Neural progenitor cell (in vitro differentiated cells): ENCODE measurements at regions not wholly inside any gene's neighbourhood (a gene's known extent, or its start where the extent isn't known, plus 50 kb on each side); places are given as distances from the start of the nearest gene placed in this dataset.

Source experiments
- DNase-seq: peaks from one replicate; pipeline ENCODE4 v3.0.0-alpha.2; 2016; ENCODE audit warnings: low spot score
- H2AFZ ChIP-seq: fragments of 200-600 bp; sonication (generic); replicated peaks from 2 replicates; pipeline ENCODE4 v1.6.1; 2016; ENCODE audit warnings: antibody characterized with exemption
- H3F3A ChIP-seq: fragments of 200-600 bp; sonication (generic); 2 replicates; pipeline ENCODE4 v1.6.1; 2016; ENCODE audit warnings: antibody characterized with exemption, low read depth
- H3K27ac ChIP-seq: fragments of 200-600 bp; sonication (generic); 2 replicates; pipeline ENCODE4 v1.5.1; 2016; ENCODE audit warnings: mild to moderate bottlenecking
- H3K27me3 ChIP-seq: fragments of 200-600 bp; sonication (generic); 2 replicates; pipeline ENCODE4 v1.6.1; 2016; ENCODE audit warnings: mild to moderate bottlenecking, moderate library complexity
- H3K36me3 ChIP-seq: fragments of 200-600 bp; sonication (generic); 2 replicates; pipeline ENCODE4 v1.5.1; 2016
- H3K4me1 ChIP-seq: fragments of 200-600 bp; sonication (generic); 2 replicates; pipeline ENCODE4 v1.6.1; 2016; ENCODE audit warnings: mixed run types
- H3K4me2 ChIP-seq: fragments of 200-600 bp; sonication (generic); 2 replicates; pipeline ENCODE4 v1.6.1; 2016
- H3K4me3 ChIP-seq: fragments of 200-600 bp; sonication (generic); 2 replicates; pipeline ENCODE4 v1.5.1; 2016
- H3K79me2 ChIP-seq: fragments of 200-600 bp; sonication (generic); 2 replicates; pipeline ENCODE4 v1.6.1; 2016; ENCODE audit warnings: low read depth
- H3K9ac ChIP-seq: fragments of 200-600 bp; sonication (generic); 2 replicates; pipeline ENCODE4 v1.6.1; 2016
- H3K9me3 ChIP-seq: fragments of 200-600 bp; sonication (generic); 2 replicates; pipeline ENCODE4 v1.5.1; 2016; ENCODE audit warnings: low read depth
- H4K20me1 ChIP-seq: fragments of 200-600 bp; sonication (generic); 2 replicates; pipeline ENCODE4 v1.6.1; 2016; ENCODE audit warnings: low read depth
- H3K27ac Mint-ChIP-seq: 3 replicates; pipeline ENCODE4 v1.8.0; 2021; ENCODE audit warnings: mixed read lengths
- H3K27me3 Mint-ChIP-seq: 2 replicates; pipeline ENCODE4 v1.8.0; 2022; ENCODE audit warnings: low read depth, mild to moderate bottlenecking, inconsistent platforms, moderate library complexity, mixed read lengths; ENCODE audit not compliant: insufficient read depth
- H3K36me3 Mint-ChIP-seq: 3 replicates; pipeline ENCODE4 v1.8.0; 2021; ENCODE audit warnings: mixed read lengths
- H3K4me1 Mint-ChIP-seq: 3 replicates; pipeline ENCODE4 v1.8.0; 2021; ENCODE audit warnings: mixed read lengths
- H3K4me3 Mint-ChIP-seq: 3 replicates; pipeline ENCODE4 v1.8.0; 2021; ENCODE audit warnings: mild to moderate bottlenecking, moderate library complexity, mixed read lengths
- H3K9me3 Mint-ChIP-seq: 3 replicates; pipeline ENCODE4 v1.8.0; 2020; ENCODE audit warnings: mixed read lengths
- EZH2 ChIP-seq: fragments of 200-600 bp; sonication (generic); IDR thresholded peaks from 2 replicates; pipeline ENCODE4 v1.6.1; 2017; ENCODE audit warnings: antibody characterized with exemption, mild to moderate bottlenecking, moderate library complexity
- EZH2phosphoT487 ChIP-seq: fragments of 200-600 bp; sonication (generic); IDR thresholded peaks from 2 replicates; pipeline ENCODE4 v1.6.1; 2017; ENCODE audit warnings: antibody characterized with exemption
- TF ChIP-seq, protein P1 (sequence below): fragments of 200-600 bp; sonication (generic); IDR thresholded peaks from 2 replicates; pipeline ENCODE4 v1.5.1; 2017; ENCODE audit warnings: antibody characterized with exemption, mild to moderate bottlenecking

GRCh38 chr12:116455540-116456329, 103.4 kb upstream of the MAP1LC3B2 start:
- no peaks in the 10 kb centered on the region for H3K79me2 ChIP-seq
- no peaks in the 10 kb centered on the region for H3F3A ChIP-seq
- peaks cover 16% of the 10 kb centered on the region for H3K4me1 ChIP-seq
- H3K36me3 Mint-ChIP-seq: no peaks in the 10 kb centered on the region
- peaks cover 5% of the 10 kb centered on the region for H3K27me3 Mint-ChIP-seq
- peaks cover 35% of the 10 kb centered on the region for H3K4me1 Mint-ChIP-seq
- peak overlapping the region; percentile 96 for H2AFZ ChIP-seq
- H3K9me3 Mint-ChIP-seq: no peaks in the 10 kb centered on the region
- no peak overlapping the region for H3K4me2 ChIP-seq
- peak; percentile 54 for DNase-seq
- H3K36me3 ChIP-seq: no peaks in the 10 kb centered on the region
- H3K27ac Mint-ChIP-seq: peak overlapping the region; percentile 54
- H3K9me3 ChIP-seq: no peaks in the 10 kb centered on the region
- TF ChIP-seq EZH2: no peak
- TF ChIP-seq, protein P1, sequence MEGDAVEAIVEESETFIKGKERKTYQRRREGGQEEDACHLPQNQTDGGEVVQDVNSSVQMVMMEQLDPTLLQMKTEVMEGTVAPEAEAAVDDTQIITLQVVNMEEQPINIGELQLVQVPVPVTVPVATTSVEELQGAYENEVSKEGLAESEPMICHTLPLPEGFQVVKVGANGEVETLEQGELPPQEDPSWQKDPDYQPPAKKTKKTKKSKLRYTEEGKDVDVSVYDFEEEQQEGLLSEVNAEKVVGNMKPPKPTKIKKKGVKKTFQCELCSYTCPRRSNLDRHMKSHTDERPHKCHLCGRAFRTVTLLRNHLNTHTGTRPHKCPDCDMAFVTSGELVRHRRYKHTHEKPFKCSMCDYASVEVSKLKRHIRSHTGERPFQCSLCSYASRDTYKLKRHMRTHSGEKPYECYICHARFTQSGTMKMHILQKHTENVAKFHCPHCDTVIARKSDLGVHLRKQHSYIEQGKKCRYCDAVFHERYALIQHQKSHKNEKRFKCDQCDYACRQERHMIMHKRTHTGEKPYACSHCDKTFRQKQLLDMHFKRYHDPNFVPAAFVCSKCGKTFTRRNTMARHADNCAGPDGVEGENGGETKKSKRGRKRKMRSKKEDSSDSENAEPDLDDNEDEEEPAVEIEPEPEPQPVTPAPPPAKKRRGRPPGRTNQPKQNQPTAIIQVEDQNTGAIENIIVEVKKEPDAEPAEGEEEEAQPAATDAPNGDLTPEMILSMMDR: no peak
- H3K27me3 ChIP-seq: no peaks in the 10 kb centered on the region
- H3K4me3 Mint-ChIP-seq: no peak overlapping the region
- H3K9ac ChIP-seq: no peak overlapping the region
- H3K27ac ChIP-seq: no peak overlapping the region
- no peak overlapping the region for H3K4me3 ChIP-seq
- H4K20me1 ChIP-seq: no peaks in the 10 kb centered on the region

GRCh38 chr12:116456330-116457082, 102.7 kb upstream of the MAP1LC3B2 start:
- H3K9me3 Mint-ChIP-seq: no peaks in the 10 kb centered on the region
- H3K36me3 ChIP-seq: no peaks in the 10 kb centered on the region
- H3K9me3 ChIP-seq: no peaks in the 10 kb centered on the region
- H3K4me3 ChIP-seq: no peak overlapping the region
- H3K27me3 ChIP-seq: no peaks in the 10 kb centered on the region
- no peaks in the 10 kb centered on the region for H4K20me1 ChIP-seq
- no peaks in the 10 kb centered on the region for H3K36me3 Mint-ChIP-seq
- H3K4me2 ChIP-seq: no peak overlapping the region
- H3K27ac Mint-ChIP-seq: peak overlapping the region; percentile 47
- no peaks in the 10 kb centered on the region for H3F3A ChIP-seq
- no peak overlapping the region for H3K9ac ChIP-seq
- peaks cover 5% of the 10 kb centered on the region for H3K27me3 Mint-ChIP-seq
- TF ChIP-seq, protein P1: no peak
- TF ChIP-seq EZH2phosphoT487: no peak
- H3K4me1 Mint-ChIP-seq: peaks cover 35% of the 10 kb centered on the region
- no peaks in the 10 kb centered on the region for H3K79me2 ChIP-seq
- peaks cover 16% of the 10 kb centered on the region for H3K4me1 ChIP-seq
- no peak overlapping the region for H3K4me3 Mint-ChIP-seq
- H2AFZ ChIP-seq: peak overlapping the region; percentile 96
- DNase-seq: no peak
- no peak overlapping the region for H3K27ac ChIP-seq

DNA sequence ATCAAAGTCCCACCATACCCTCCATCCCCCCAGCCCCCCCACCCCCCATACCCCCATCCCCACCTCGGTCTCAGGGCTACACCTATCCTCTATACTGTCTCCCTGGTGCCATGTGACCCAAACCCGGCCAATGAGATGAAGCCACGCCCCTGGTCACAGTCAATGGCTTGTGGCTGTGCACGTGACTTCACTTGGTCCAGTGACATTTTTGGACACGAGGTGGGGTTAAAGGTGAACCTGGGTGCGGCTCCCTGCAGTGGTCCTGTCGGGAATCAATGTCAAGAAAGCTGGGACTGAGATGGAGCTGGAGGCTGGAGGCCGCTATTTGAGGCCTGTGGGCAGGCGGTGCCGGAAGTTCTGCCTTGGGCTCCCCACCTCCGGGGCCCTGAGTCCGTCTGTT, 100.7 kb upstream of the MAP1LC3B2 start:
- Mint-ChIP-seq H3K4me3 (no peak overlapping the region), H3K4me1 (peaks cover 35% of the 10 kb centered on the region), H3K36me3 (no peaks in the 10 kb centered on the region), H3K27ac (no peak overlapping the region), H3K9me3 (no peaks in the 10 kb centered on the region), H3K27me3 (peaks cover 8% of the 10 kb centered on the region)
- H3F3A ChIP-seq: no peaks in the 10 kb centered on the region
- TF ChIP-seq, protein P1: no peak
- no peak for TF ChIP-seq EZH2phosphoT487
- no peak for TF ChIP-seq EZH2
- H3K9ac ChIP-seq: no peak overlapping the region
- H3K36me3 ChIP-seq: no peaks in the 10 kb centered on the region
- no peaks in the 10 kb centered on the region for H3K27me3 ChIP-seq
- H3K4me2 ChIP-seq: no peak overlapping the region
- H3K9me3 ChIP-seq: no peaks in the 10 kb centered on the region
- H3K4me1 ChIP-seq: peaks cover 16% of the 10 kb centered on the region
- H3K79me2 ChIP-seq: no peaks in the 10 kb centered on the region
- H3K27ac ChIP-seq: no peak overlapping the region
- H2AFZ ChIP-seq: no peak overlapping the region
- H4K20me1 ChIP-seq: no peaks in the 10 kb centered on the region
- DNase-seq: no peak
- H3K4me3 ChIP-seq: no peak overlapping the region
